ENCODE measurements at regions not wholly inside any gene's neighbourhood (a gene's known extent, or its start where the extent isn't known, plus 50 kb on each side); places are given as distances from the start of the nearest gene placed in this dataset.
"Not testable (repeated sequence)": the region's sequence is repeated elsewhere in the genome, so short reads cannot be mapped to it uniquely, and the experiment has no call there.

GRCh38 chr2:76044701-76045100, 334.0 kb upstream of the GCFC2 start:
- H3K9me3 ChIP-seq (ENCODE audit: low read length) = peaks cover 1% of the 10 kb centered on the region
- no peak overlapping the region for H3K4me3 ChIP-seq (ENCODE audit: low read length)
- no peaks in the 10 kb centered on the region for H3K4me1 ChIP-seq (ENCODE audit: insufficient read depth, low read length)
- no peak overlapping the region for H2AFZ ChIP-seq (ENCODE audit: low read depth, low read length)
- H3K36me3 ChIP-seq (ENCODE audit: insufficient read depth, low read length) = no peaks in the 10 kb centered on the region
- H3K27me3 ChIP-seq (ENCODE audit: insufficient read depth, low read length) = no peaks in the 10 kb centered on the region

- Histone ChIP-seq H3K9me3 (ENCODE audit: low read length) (no peaks in the 10 kb centered on the region), H2AFZ (ENCODE audit: low read depth, low read length) (no peak overlapping the region), H3K4me1 (ENCODE audit: insufficient read depth, low read length) (no peaks in the 10 kb centered on the region), H3K27me3 (ENCODE audit: insufficient read depth, low read length) (no peaks in the 10 kb centered on the region), H3K4me3 (ENCODE audit: low read length) (no peak overlapping the region), H3K36me3 (ENCODE audit: insufficient read depth, low read length) (no peaks in the 10 kb centered on the region)
Observed at GRCh38 chr2:76039505-76039904, 328.8 kb upstream of the GCFC2 start.

DNA sequence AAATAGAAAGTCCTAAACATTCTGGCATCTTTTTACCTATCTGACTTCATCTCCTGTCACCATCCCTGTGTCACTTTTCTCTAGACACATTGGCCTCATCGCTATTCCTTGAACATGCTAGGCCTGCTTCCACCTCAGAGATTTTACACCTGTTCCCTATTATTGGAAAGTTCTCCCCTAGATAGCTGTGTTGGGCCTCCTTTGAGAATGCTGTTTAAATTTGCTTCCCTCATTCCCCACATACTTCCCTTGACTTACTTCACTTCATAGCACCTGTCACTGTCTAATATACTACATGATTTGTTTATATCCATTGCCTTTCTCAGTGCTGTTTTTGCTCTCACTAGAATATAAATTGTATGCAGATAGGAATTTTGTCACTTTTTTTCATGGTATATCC, 317.0 kb upstream of the GCFC2 start:
- Histone ChIP-seq H2AFZ (ENCODE audit: low read depth, low read length) (no peak overlapping the region), H3K36me3 (ENCODE audit: insufficient read depth, low read length) (no peaks in the 10 kb centered on the region), H3K27me3 (ENCODE audit: insufficient read depth, low read length) (no peaks in the 10 kb centered on the region), H3K4me1 (ENCODE audit: insufficient read depth, low read length) (no peaks in the 10 kb centered on the region), H3K9me3 (ENCODE audit: low read length) (peaks cover 2% of the 10 kb centered on the region), H3K4me3 (ENCODE audit: low read length) (no peak overlapping the region)

- Histone ChIP-seq H3K4me3 (ENCODE audit: low read length) (no peak overlapping the region), H3K9me3 (ENCODE audit: low read length) (no peaks in the 10 kb centered on the region)
Observed at GRCh38 chr2:76019128-76019527, 308.4 kb upstream of the GCFC2 start.

DNA sequence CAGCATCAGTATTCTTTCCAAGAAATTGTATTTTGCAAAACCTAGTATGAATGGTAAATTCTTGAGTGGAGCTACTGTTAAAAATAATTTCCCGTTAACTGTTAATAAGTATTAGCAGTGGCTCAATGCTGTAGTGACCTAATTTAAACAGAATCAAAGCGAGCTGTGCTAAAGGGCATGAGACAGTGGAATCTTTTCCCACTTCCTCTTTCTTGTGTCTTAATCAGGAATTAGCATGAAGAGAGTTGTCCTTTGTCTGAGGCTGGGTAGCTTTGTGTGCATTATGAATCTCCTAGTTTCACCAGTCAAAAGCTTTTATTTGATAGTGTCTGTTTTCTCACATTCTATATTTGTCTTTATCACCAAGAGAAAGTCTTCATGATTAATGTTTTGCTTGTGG, 298.8 kb upstream of the GCFC2 start:
- Histone ChIP-seq H3K27me3 (ENCODE audit: insufficient read depth, low read length) (no peaks in the 10 kb centered on the region), H2AFZ (ENCODE audit: low read depth, low read length) (peak overlapping the region; percentile 5)

More at GRCh38 chr2:76019128-76019527, 308.4 kb upstream of the GCFC2 start:
- Histone ChIP-seq H3K4me1 (ENCODE audit: insufficient read depth, low read length) (peaks cover 13% of the 10 kb centered on the region), H3K36me3 (ENCODE audit: insufficient read depth, low read length) (no peaks in the 10 kb centered on the region), H2AFZ (ENCODE audit: low read depth, low read length) (no peak overlapping the region), H3K27me3 (ENCODE audit: insufficient read depth, low read length) (no peaks in the 10 kb centered on the region)

GRCh38 chr2:76008001-76008702, 297.4 kb upstream of the GCFC2 start:
- Histone ChIP-seq H2AFZ (ENCODE audit: low read depth, low read length) (no peak overlapping the region), H3K9me3 (ENCODE audit: low read length) (no peaks in the 10 kb centered on the region), H3K4me3 (ENCODE audit: low read length) (no peak overlapping the region), H3K36me3 (ENCODE audit: insufficient read depth, low read length) (no peaks in the 10 kb centered on the region), H3K27me3 (ENCODE audit: insufficient read depth, low read length) (no peaks in the 10 kb centered on the region), H3K4me1 (ENCODE audit: insufficient read depth, low read length) (peaks cover 13% of the 10 kb centered on the region)

More for the DNA sequence above, 298.8 kb upstream of the GCFC2 start:
- Histone ChIP-seq H3K36me3 (ENCODE audit: insufficient read depth, low read length) (no peaks in the 10 kb centered on the region), H3K9me3 (ENCODE audit: low read length) (no peaks in the 10 kb centered on the region), H3K4me3 (ENCODE audit: low read length) (no peak overlapping the region), H3K4me1 (ENCODE audit: insufficient read depth, low read length) (peaks cover 13% of the 10 kb centered on the region)

GRCh38 chr2:76000425-76000824, 289.7 kb upstream of the GCFC2 start:
- Histone ChIP-seq H3K9me3 (ENCODE audit: low read length) (no peaks in the 10 kb centered on the region), H3K4me1 (ENCODE audit: insufficient read depth, low read length) (no peaks in the 10 kb centered on the region), H3K36me3 (ENCODE audit: insufficient read depth, low read length) (no peaks in the 10 kb centered on the region), H2AFZ (ENCODE audit: low read depth, low read length) (no peak overlapping the region), H3K4me3 (ENCODE audit: low read length) (no peak overlapping the region), H3K27me3 (ENCODE audit: insufficient read depth, low read length) (no peaks in the 10 kb centered on the region)

DNA sequence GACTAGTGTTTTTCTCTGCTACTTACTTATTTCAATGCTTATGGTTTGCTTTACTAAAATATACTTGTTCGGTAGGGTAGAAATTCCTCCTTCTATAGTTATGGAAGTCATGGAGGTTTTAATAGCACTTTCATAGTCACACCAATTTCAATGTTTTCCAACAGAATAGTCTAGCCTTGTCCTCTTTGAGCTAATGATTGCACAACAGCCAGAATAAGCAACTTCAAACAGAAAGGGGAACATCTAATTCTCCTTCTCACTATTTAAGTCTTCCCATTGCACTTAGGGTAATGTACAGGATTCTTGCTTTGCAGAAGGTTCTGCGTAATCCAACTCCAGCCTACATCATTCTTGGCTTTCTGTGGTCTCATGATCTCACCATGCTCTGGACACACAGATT, 287.7 kb upstream of the GCFC2 start:
- H3K4me3 ChIP-seq (ENCODE audit: low read length) = no peak overlapping the region
- H3K36me3 ChIP-seq (ENCODE audit: insufficient read depth, low read length) = no peaks in the 10 kb centered on the region
- peaks cover 8% of the 10 kb centered on the region for H3K9me3 ChIP-seq (ENCODE audit: low read length)
- no peaks in the 10 kb centered on the region for H3K4me1 ChIP-seq (ENCODE audit: insufficient read depth, low read length)
- no peaks in the 10 kb centered on the region for H3K27me3 ChIP-seq (ENCODE audit: insufficient read depth, low read length)
- H2AFZ ChIP-seq (ENCODE audit: low read depth, low read length) = no peak overlapping the region

DNA sequence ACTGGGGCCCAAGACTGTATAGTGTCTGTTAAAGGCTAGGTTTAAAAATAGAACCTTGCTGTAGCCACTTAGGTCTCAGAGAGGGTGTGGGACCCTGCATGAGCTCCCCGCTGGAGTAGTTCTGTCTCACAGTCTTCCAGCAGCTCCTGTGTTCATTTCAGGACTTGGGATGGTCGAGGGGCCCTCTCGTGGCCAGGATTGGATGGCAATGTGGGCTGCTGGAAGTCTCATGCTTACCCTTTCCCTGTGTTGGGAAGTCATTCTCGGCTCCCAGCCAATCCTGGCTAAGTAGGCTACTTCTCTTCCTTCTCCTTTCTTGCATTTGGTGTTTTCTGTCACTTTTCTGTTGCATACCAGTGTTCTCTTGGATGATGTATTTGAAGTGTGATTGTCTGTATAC, 284.0 kb upstream of the GCFC2 start:
- Histone ChIP-seq H3K27me3 (ENCODE audit: insufficient read depth, low read length) (no peaks in the 10 kb centered on the region), H3K4me3 (ENCODE audit: low read length) (no peak overlapping the region), H3K4me1 (ENCODE audit: insufficient read depth, low read length) (no peaks in the 10 kb centered on the region), H3K36me3 (ENCODE audit: insufficient read depth, low read length) (no peaks in the 10 kb centered on the region), H2AFZ (ENCODE audit: low read depth, low read length) (no peak overlapping the region), H3K9me3 (ENCODE audit: low read length) (peaks cover 8% of the 10 kb centered on the region)

DNA sequence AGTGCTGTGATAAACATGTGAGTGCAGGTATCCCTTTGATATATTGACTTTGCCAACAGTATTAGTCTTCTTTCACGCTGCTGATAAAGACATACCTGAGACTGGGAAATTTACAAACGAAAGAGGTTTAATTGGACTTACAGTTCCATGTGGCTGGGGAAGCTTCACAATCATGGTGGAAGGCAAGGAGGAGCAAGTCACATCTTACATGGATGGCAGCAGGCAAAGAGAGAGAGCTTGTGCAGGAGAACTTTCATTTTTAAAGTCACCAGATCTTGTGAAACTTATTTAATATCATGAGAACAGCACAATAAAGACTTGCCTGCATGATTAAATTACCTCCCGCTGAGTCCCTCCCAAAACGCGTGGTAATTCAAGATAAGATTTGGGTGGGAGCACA, 277.9 kb upstream of the GCFC2 start:
- H3K4me1 ChIP-seq (ENCODE audit: insufficient read depth, low read length) = peaks cover 17% of the 10 kb centered on the region
- not testable (repeated sequence) for H3K36me3 ChIP-seq (ENCODE audit: insufficient read depth, low read length); H3K4me3 ChIP-seq (ENCODE audit: low read length); H3K27me3 ChIP-seq (ENCODE audit: insufficient read depth, low read length); H3K9me3 ChIP-seq (ENCODE audit: low read length); H2AFZ ChIP-seq (ENCODE audit: low read depth, low read length)

DNA sequence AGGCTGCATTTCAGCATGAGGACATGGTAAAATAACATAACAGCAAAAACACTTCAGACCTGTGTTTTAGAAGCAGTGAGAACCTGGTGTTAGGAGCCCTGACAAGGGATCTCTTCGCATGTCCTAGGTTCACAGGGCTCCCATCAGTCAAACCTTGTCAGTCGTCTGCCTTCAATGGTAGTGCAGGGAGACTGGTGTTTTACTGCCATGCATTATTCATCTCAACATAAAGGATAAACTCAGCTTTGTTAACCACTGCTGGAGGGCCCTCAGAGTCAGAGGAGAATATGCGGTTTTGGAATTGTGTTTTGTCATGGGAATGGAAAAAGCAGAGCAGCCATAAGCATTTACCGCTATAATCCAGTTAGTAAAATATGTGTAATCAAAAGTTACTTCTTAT, 275.9 kb upstream of the GCFC2 start:
- H3K4me3 ChIP-seq (ENCODE audit: low read length) = no peak overlapping the region
- peak overlapping the region; percentile 8 for H2AFZ ChIP-seq (ENCODE audit: low read depth, low read length)
- H3K4me1 ChIP-seq (ENCODE audit: insufficient read depth, low read length) = peaks cover 26% of the 10 kb centered on the region

GRCh38 chr2:75982719-75983118, 272.0 kb upstream of the GCFC2 start:
- H3K4me1 ChIP-seq (ENCODE audit: insufficient read depth, low read length) = peaks cover 26% of the 10 kb centered on the region
- no peaks in the 10 kb centered on the region for H3K9me3 ChIP-seq (ENCODE audit: low read length)
- no peak overlapping the region for H3K4me3 ChIP-seq (ENCODE audit: low read length)
- H3K36me3 ChIP-seq (ENCODE audit: insufficient read depth, low read length) = no peaks in the 10 kb centered on the region
- no peaks in the 10 kb centered on the region for H3K27me3 ChIP-seq (ENCODE audit: insufficient read depth, low read length)
- no peak overlapping the region for H2AFZ ChIP-seq (ENCODE audit: low read depth, low read length)

More for the DNA sequence above, 275.9 kb upstream of the GCFC2 start:
- H3K27me3 ChIP-seq (ENCODE audit: insufficient read depth, low read length) = no peaks in the 10 kb centered on the region
- no peaks in the 10 kb centered on the region for H3K9me3 ChIP-seq (ENCODE audit: low read length)
- no peaks in the 10 kb centered on the region for H3K36me3 ChIP-seq (ENCODE audit: insufficient read depth, low read length)

DNA sequence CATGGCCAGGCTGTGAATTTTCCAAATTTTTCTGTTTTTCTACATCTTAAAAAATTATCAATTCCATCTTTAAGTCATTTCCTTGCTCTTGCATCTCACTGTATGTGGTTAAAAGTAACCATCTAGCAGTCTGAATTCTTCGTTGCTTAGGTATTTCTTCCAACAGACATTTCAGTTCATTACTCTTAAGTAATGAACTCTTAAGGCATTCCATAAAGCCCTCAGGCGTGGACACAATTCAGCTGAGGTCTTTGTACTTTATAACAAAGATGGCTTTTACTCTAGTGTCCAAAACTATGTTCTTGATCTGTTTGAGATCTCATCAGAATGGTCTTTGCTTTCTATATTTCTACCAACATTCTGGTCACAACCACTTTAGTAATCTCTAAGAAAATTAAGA, 253.9 kb upstream of the GCFC2 start:
- Histone ChIP-seq H3K36me3 (ENCODE audit: insufficient read depth, low read length) (no peaks in the 10 kb centered on the region), H3K9me3 (ENCODE audit: low read length) (no peaks in the 10 kb centered on the region), H3K27me3 (ENCODE audit: insufficient read depth, low read length) (no peaks in the 10 kb centered on the region), H2AFZ (ENCODE audit: low read depth, low read length) (no peak overlapping the region), H3K4me3 (ENCODE audit: low read length) (no peak overlapping the region), H3K4me1 (ENCODE audit: insufficient read depth, low read length) (no peaks in the 10 kb centered on the region)

- H3K4me1 ChIP-seq (ENCODE audit: insufficient read depth, low read length) = no peaks in the 10 kb centered on the region
- no peaks in the 10 kb centered on the region for H3K27me3 ChIP-seq (ENCODE audit: insufficient read depth, low read length)
- no peaks in the 10 kb centered on the region for H3K36me3 ChIP-seq (ENCODE audit: insufficient read depth, low read length)
- H2AFZ ChIP-seq (ENCODE audit: low read depth, low read length) = no peak overlapping the region
- H3K9me3 ChIP-seq (ENCODE audit: low read length) = no peaks in the 10 kb centered on the region
- no peak overlapping the region for H3K4me3 ChIP-seq (ENCODE audit: low read length)
Observed at GRCh38 chr2:75960472-75961009, 249.8 kb upstream of the GCFC2 start.
